GM04504 (cell line): ENCODE measurements at regions not wholly inside any gene's neighbourhood (a gene's known extent, or its start where the extent isn't known, plus 50 kb on each side); places are given as distances from the start of the nearest gene placed in this dataset.
"Not testable (repeated sequence)": the region's sequence is repeated elsewhere in the genome, so short reads cannot be mapped to it uniquely, and the experiment has no call there.

Experiments
- DNase-seq: peaks from one replicate; pipeline ENCODE4 v3.0.0-alpha.2; 2012; ENCODE audit warnings: low read depth

- no peak for DNase-seq
Observed at GRCh38 chr11:82056450-82056849, 677.2 kb downstream of the FAM181B start.

- DNase-seq, result no peak
Observed at GRCh38 chr11:82049199-82049598, 684.5 kb downstream of the FAM181B start.

- DNase-seq, result no peak
Observed at GRCh38 chr11:82047200-82047599, 686.5 kb downstream of the FAM181B start.

GRCh38 chr11:82046778-82047177 lies 686.9 kb downstream of the FAM181B start:
- peak; percentile 24 for DNase-seq

GRCh38 chr11:82045748-82046457 lies 687.8 kb downstream of the FAM181B start:
- no peak for DNase-seq

GRCh38 chr11:82043316-82043715 lies 690.3 kb downstream of the FAM181B start:
- DNase-seq, result peak; percentile 10

GRCh38 chr11:82041764-82042163 lies 691.9 kb downstream of the FAM181B start:
- DNase-seq, result no peak

- DNase-seq, result no peak
Observed at GRCh38 chr11:82038154-82038553, 695.5 kb downstream of the FAM181B start.

GRCh38 chr11:82034527-82034926 lies 699.1 kb downstream of the FAM181B start:
- no peak for DNase-seq

GRCh38 chr11:82027335-82027734 lies 706.3 kb downstream of the FAM181B start:
- not testable (repeated sequence) for DNase-seq

- DNase-seq, result no peak
Observed at GRCh38 chr11:82024760-82025159, 708.9 kb downstream of the FAM181B start.

GRCh38 chr11:82012276-82012675 lies 721.4 kb downstream of the FAM181B start:
- no peak for DNase-seq

- DNase-seq, result no peak
Observed at GRCh38 chr11:82009133-82009532, 724.5 kb downstream of the FAM181B start.

GRCh38 chr11:82007521-82007920 lies 726.1 kb downstream of the FAM181B start:
- DNase-seq, result no peak

GRCh38 chr11:82004537-82005213 lies 729.0 kb downstream of the FAM181B start:
- DNase-seq, result no peak

- peak; percentile 25 for DNase-seq
Observed at GRCh38 chr11:82003671-82004515, 729.8 kb downstream of the FAM181B start.

GRCh38 chr11:82003024-82003423 lies 730.6 kb downstream of the FAM181B start:
- DNase-seq, result no peak

GRCh38 chr11:81995889-81996288 lies 737.8 kb downstream of the FAM181B start:
- DNase-seq, result no peak

- DNase-seq, result no peak
Observed at GRCh38 chr11:81993755-81994154, 739.9 kb downstream of the FAM181B start.

GRCh38 chr11:81990659-81991443 lies 742.8 kb downstream of the FAM181B start:
- DNase-seq, result no peak

GRCh38 chr11:81989093-81989492 lies 744.6 kb downstream of the FAM181B start:
- DNase-seq, result no peak
